NCI-H345 treated with DMSO at 0.1 percent for 48 hours (cell line): ENCODE measurements at regions not wholly inside any gene's neighbourhood (a gene's known extent, or its start where the extent isn't known, plus 50 kb on each side); places are given as distances from the start of the nearest gene placed in this dataset.
"Not testable (repeated sequence)": the region's sequence is repeated elsewhere in the genome, so short reads cannot be mapped to it uniquely, and the experiment has no call there.

Experiments used
- DNase-seq: peaks from one replicate; lab custom pipeline; 2025; ENCODE audit not compliant: unreplicated experiment; lab: John Stamatoyannopoulos, UW

GRCh38 chr3:73120710-73121109, 59.3 kb downstream of the EBLN2 start:
- DNase-seq = no peak

GRCh38 chr3:73121669-73122331, 60.3 kb downstream of the EBLN2 start:
- DNase-seq = no peak

GRCh38 chr3:73134034-73134433, 72.6 kb downstream of the EBLN2 start:
- no peak for DNase-seq

- no peak for DNase-seq
Observed at GRCh38 chr3:73136941-73137340, 75.5 kb downstream of the EBLN2 start.

GRCh38 chr3:73137736-73138403, 76.4 kb downstream of the EBLN2 start:
- no peak for DNase-seq

GRCh38 chr3:73140772-73141442, 79.4 kb downstream of the EBLN2 start:
- DNase-seq = no peak

GRCh38 chr3:73141525-73141924, 80.1 kb downstream of the EBLN2 start:
- DNase-seq = no peak

GRCh38 chr3:73143401-73143800, 81.9 kb downstream of the EBLN2 start:
- DNase-seq = no peak

GRCh38 chr3:73143821-73144237, 82.4 kb downstream of the EBLN2 start:
- DNase-seq = no peak

- DNase-seq = no peak
Observed at GRCh38 chr3:73144276-73144675, 82.8 kb downstream of the EBLN2 start.

- no peak for DNase-seq
Observed at GRCh38 chr3:73144828-73145227, 83.4 kb downstream of the EBLN2 start.

- not testable (repeated sequence) for DNase-seq
Observed at GRCh38 chr3:73147479-73147878, 86.0 kb downstream of the EBLN2 start.

- no peak for DNase-seq
Observed at GRCh38 chr3:73148206-73148605, 86.7 kb downstream of the EBLN2 start.

- no peak for DNase-seq
Observed at GRCh38 chr3:73148682-73149081, 87.2 kb downstream of the EBLN2 start.

GRCh38 chr3:73150369-73151130, 89.1 kb downstream of the EBLN2 start:
- DNase-seq = no peak

GRCh38 chr3:73152571-73152970, 91.1 kb downstream of the EBLN2 start:
- DNase-seq = not testable (repeated sequence)

- not testable (repeated sequence) for DNase-seq
Observed at GRCh38 chr3:73153057-73153456, 91.6 kb downstream of the EBLN2 start.

- DNase-seq = not testable (repeated sequence)
Observed at GRCh38 chr3:73154261-73154660, 92.8 kb downstream of the EBLN2 start.

- DNase-seq = not testable (repeated sequence)
Observed at GRCh38 chr3:73155441-73155840, 94.0 kb downstream of the EBLN2 start.

GRCh38 chr3:73164622-73165021, 103.2 kb downstream of the EBLN2 start:
- no peak for DNase-seq

GRCh38 chr3:73175698-73176097, 114.2 kb downstream of the EBLN2 start:
- no peak for DNase-seq
